Naive thymus-derived CD8-positive, alpha-beta T cell (primary cell): ENCODE measurements at regions not wholly inside any gene's neighbourhood (a gene's known extent, or its start where the extent isn't known, plus 50 kb on each side); places are given as distances from the start of the nearest gene placed in this dataset.
"Not testable (repeated sequence)": the region's sequence is repeated elsewhere in the genome, so short reads cannot be mapped to it uniquely, and the experiment has no call there.

ENCODE experiments used
- ATAC-seq, 2 donors: fragments of 150-1000 bp; cut with Tn5 transposase in 1 of 2; sonication (Bioruptor Pico), chemical (Tn5 transposase) in 1 of 2; 1 replicate in 1 of 2; 2 replicates in 1 of 2; pipeline ENCODE4 v1.10.0; 2021; ENCODE audit warnings: mild to moderate bottlenecking in 2 of 2, moderate library complexity in 2 of 2
- POLR2A ChIA-PET: fragments of 350-600 bp; sonication (Branson Sonifier 250); formaldehyde crosslinking; loops from one replicate; lab custom pipeline; 2021; ENCODE audit warnings: antibody characterized with exemption; lab: Charles Lee
- DNase-seq, 10 donors: peaks; one replicate each; pipeline versions ENCODE4 v3.0.0 to v3.0.0-alpha.2; 2020 to 2022
- H3K27ac Mint-ChIP-seq, 10 donors: one replicate each; pipeline ENCODE4 v1.8.0; 2020 to 2022; ENCODE audit warnings: mild to moderate bottlenecking in 10 of 10, mixed read lengths in 10 of 10, moderate library complexity in 4 of 10, inconsistent platforms in 1 of 10
- H3K27me3 Mint-ChIP-seq, 5 donors: one replicate each; pipeline ENCODE4 v1.8.0; 2021 to 2022; ENCODE audit warnings: mixed read lengths in 5 of 5
- H3K36me3 Mint-ChIP-seq, 3 donors: one replicate each; pipeline ENCODE4 v1.8.0; 2020 to 2022; ENCODE audit warnings: mixed read lengths in 3 of 3, mild to moderate bottlenecking in 2 of 3, inconsistent platforms in 1 of 3
- H3K4me1 Mint-ChIP-seq, 4 donors: one replicate each; pipeline ENCODE4 v1.8.0; 2021 to 2022; ENCODE audit warnings: mixed read lengths in 4 of 4
- H3K4me3 Mint-ChIP-seq, 10 donors: one replicate each; pipeline ENCODE4 v1.8.0; 2020 to 2022; ENCODE audit warnings: mild to moderate bottlenecking in 10 of 10, mixed read lengths in 10 of 10, moderate library complexity in 6 of 10, inconsistent platforms in 1 of 10
- H3K9me3 Mint-ChIP-seq, 9 donors: one replicate each; pipeline ENCODE4 v1.8.0; 2020 to 2022; ENCODE audit warnings: mixed read lengths in 9 of 9, mild to moderate bottlenecking in 3 of 9, inconsistent platforms in 1 of 9, moderate library complexity in 1 of 9

DNA sequence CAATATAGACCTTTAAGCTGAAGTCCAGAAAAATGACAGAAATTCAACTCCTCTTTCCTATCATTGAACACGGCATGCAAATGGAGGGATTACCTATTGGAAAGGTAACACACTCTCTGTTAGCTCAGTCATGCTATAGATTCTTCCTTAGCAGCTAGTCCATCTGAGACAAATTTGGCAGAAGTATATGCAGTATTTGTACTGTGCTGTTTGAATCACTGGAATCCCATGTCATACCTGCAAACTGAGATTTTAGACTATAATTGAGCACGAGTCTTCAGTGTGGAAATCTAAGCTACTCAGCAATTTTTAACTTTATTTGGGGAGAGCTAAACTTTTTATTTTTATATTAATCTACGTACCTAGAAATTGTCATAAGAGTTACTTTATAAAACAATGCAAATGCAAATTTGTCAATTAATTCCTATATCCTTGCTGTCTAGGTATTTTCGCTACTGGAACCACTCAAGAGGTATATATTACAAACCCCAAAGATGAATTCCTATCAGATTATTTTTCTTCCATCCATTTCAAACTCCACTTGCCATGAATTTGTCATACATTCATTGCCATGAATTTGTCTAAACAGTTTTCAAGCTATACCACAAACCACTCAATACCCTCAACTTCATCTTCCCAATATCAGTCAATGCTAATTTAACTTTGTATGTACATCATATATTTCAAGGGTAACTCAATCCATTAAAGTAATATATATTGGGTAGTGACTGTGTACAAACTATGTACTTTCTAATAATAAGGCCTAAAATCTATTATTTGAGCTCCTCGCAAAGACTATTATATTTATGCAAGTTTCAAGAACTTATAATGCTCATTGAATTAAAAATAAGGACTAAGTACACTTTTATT is 224.8 kb downstream of the MEF2C start:
- H3K4me3 Mint-ChIP-seq, result no peak overlapping the region
- ATAC-seq, result no peak
- H3K27me3 Mint-ChIP-seq, result peaks cover 22 to 58% (median 41%) of the 10 kb centered on the region in 5 donors

DNA sequence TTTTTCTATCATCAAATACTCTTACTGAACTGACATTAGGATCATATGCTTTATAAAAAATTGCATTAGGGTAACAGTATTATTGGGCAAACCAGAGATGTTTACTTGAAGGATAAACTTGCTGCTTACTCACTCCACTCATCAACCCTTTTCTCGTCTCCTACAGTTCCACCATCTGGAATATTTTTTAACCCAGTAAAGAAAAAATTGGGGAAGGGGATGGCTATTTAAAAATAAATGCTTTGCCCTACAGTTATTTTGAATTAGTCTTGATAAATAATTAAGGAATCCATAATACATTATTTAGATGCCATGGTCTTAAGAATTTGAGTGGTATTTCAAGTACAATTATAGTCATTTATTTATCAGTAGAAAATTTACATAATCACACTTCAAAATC is 225.8 kb downstream of the MEF2C start:
- H3K27me3 Mint-ChIP-seq, result peaks cover 25 to 60% (median 32%) of the 10 kb centered on the region in 5 donors
- no peak for ATAC-seq
- H3K36me3 Mint-ChIP-seq, result peaks cover 3 to 10% (median 6%) of the 10 kb centered on the region in 3 donors
- no peak overlapping the region for H3K27ac Mint-ChIP-seq
- H3K4me3 Mint-ChIP-seq, result no peak overlapping the region
- H3K9me3 Mint-ChIP-seq, result peaks cover 0 to 24% (median 8%) of the 10 kb centered on the region in 9 donors
- DNase-seq, result no peak
- H3K4me1 Mint-ChIP-seq, result peaks cover 6 to 12% (median 9%) of the 10 kb centered on the region in 4 donors
- POLR2A ChIA-PET, result no interaction called here

More for the DNA sequence above, 224.8 kb downstream of the MEF2C start:
- H3K9me3 Mint-ChIP-seq, result peaks cover 0 to 31% (median 11%) of the 10 kb centered on the region in 9 donors
- DNase-seq, result no peak
- H3K27ac Mint-ChIP-seq, result peak overlapping the region in 1 of 10 donors; percentile 60
- H3K4me1 Mint-ChIP-seq, result peaks cover 6 to 12% (median 9%) of the 10 kb centered on the region in 4 donors
- peaks cover 6 to 13% (median 10%) of the 10 kb centered on the region in 3 donors for H3K36me3 Mint-ChIP-seq
- POLR2A ChIA-PET, result no interaction called here

DNA sequence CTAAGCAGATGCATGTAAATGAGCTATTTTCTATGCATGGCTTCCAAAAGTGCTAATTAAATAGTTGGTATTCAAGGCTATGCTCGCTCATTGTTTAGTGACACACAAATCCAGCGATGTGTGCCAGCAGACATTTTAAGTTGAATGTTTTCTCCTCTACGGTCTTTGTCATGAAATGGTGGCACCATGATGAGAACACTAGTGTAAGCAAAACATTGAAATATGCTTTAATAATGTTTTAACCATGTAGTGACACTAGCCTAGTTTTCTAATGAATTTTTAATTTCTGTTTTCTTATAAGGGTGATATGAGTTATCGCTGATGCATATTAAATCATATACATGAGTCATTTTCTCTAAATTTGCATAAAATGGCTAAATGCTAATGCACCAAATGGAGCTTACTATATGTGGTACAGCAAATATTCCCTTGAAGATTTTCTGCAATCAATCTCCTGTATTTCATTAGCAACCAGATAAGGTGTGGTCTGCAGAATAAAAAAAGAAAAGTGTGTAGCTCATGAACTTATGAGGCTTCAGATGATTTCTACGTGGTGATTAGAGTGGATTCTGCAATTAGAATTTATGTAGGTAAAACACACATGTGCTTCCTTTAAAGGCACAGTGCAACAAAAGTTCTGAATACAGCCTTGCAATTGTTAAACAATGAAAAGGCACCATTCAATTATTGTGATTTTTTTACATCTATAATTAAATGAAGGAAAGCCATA is 226.6 kb downstream of the MEF2C start:
- no peak overlapping the region for H3K27ac Mint-ChIP-seq

DNA sequence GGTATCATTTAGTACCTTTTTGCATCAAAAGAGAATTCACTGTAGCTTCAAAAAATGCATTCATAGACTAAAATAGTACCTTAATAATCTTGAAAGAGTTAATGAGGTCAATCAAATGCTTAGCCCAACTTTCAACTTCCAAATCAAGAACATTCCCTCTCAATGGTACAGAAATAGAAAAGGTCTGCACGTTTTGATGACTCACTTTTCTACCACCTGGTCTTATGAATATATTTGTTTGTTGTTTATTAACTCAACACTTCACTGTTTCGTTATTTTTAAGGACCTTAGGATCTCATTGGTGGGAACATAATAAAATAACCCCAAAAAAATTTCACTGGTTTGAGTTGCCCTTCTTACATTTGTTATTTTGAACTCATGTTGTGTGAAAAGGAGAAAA is 229.5 kb downstream of the MEF2C start:
- Mint-ChIP-seq H3K27ac (no peak overlapping the region), H3K4me3 (no peak overlapping the region), H3K9me3 (peaks cover 0 to 7% (median 4%) of the 10 kb centered on the region in 9 donors), H3K4me1 (peaks cover 0 to 2% (median 0%) of the 10 kb centered on the region in 4 donors), H3K27me3 (peaks cover 18 to 50% (median 28%) of the 10 kb centered on the region in 5 donors), H3K36me3 (peaks cover 0 to 8% (median 0%) of the 10 kb centered on the region in 3 donors)
- POLR2A ChIA-PET, result no interaction called here
- no peak for ATAC-seq
- no peak for DNase-seq

More for the DNA sequence above, 226.6 kb downstream of the MEF2C start:
- peaks cover 0 to 18% (median 8%) of the 10 kb centered on the region in 9 donors for H3K9me3 Mint-ChIP-seq
- POLR2A ChIA-PET, result no interaction called here
- H3K27me3 Mint-ChIP-seq, result peaks cover 25 to 61% (median 32%) of the 10 kb centered on the region in 5 donors
- peaks cover 6 to 11% (median 7%) of the 10 kb centered on the region in 4 donors for H3K4me1 Mint-ChIP-seq
- H3K36me3 Mint-ChIP-seq, result peaks cover 1 to 13% (median 4%) of the 10 kb centered on the region in 3 donors
- no peak for DNase-seq
- ATAC-seq, result no peak
- no peak overlapping the region for H3K4me3 Mint-ChIP-seq

DNA sequence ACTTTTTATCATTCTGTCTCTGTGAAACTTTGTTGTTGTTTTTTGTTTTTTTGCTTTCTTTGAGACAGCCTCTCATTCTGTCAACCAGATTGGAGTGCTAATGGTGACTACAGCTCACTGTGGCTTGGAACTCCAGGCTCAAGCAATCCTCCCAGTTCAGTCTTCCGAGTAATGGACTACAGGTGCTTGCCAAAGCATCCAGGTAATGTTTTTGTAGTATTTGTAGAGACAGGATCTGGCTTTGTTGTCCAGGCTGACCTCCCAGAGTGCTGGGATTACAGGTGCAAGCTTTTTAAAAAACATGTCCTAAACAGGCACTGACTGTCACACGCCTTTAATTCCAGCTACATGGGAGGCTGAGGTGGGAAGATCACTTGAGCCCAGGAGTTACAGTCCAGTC is 235.1 kb downstream of the MEF2C start:
- Mint-ChIP-seq H3K27ac (no peak overlapping the region), H3K27me3 (peaks cover 14 to 46% (median 22%) of the 10 kb centered on the region in 5 donors), H3K4me3 (no peak overlapping the region), H3K4me1 (peaks cover 0 to 2% (median 0%) of the 10 kb centered on the region in 4 donors), H3K36me3 (peaks cover 0 to 8% (median 0%) of the 10 kb centered on the region in 3 donors), H3K9me3 (no peaks in the 10 kb centered on the region)
- no peak for DNase-seq
- ATAC-seq, result no peak
- POLR2A ChIA-PET, result no interaction called here

DNA sequence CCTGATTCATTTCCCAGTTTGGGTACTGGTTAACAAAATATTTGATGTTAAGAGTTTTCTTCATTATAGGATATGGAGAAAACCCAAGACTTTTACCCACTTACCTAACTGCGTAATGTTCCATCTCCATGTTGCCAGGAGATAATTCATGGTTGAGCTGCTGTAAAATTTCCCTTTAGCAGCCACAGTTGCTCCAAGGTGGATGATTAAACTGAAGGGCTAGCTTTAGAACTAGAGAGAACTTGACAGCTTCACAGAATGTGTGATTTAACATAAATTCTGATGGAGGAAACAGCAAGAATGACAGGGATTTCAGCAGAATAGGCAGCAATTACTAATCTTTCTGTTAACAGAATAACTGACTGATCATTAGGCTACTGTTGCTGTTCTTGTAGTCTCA is 236.1 kb downstream of the MEF2C start:
- Mint-ChIP-seq H3K4me1 (peaks cover 0 to 2% (median 0%) of the 10 kb centered on the region in 4 donors), H3K27ac (no peak overlapping the region), H3K4me3 (no peak overlapping the region), H3K27me3 (peaks cover 13 to 41% (median 21%) of the 10 kb centered on the region in 5 donors), H3K36me3 (peaks cover 0 to 7% (median 0%) of the 10 kb centered on the region in 3 donors), H3K9me3 (no peaks in the 10 kb centered on the region)
- DNase-seq (no peak), ATAC-seq (no peak)
- POLR2A ChIA-PET, result no interaction called here

DNA sequence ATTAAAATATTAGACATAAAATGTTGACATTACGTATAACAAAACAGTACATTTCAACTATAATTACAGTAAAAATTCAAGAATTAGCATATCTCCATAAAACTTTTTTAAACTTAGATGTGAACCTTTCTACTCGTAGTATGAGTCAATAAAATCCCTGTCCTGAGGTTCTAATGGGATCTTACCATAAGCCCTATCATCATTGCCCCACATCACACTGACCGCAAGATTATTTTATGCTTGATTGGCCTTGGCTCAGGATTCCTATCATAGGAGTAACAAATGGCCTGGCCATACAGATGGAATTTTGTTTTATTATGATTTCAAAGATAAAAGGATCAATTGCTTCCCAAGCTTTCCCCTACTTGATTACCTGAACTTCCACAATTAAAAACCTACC is 238.3 kb downstream of the MEF2C start:
- no peak overlapping the region for H3K27ac Mint-ChIP-seq
- H3K36me3 Mint-ChIP-seq, result no peaks in the 10 kb centered on the region
- peaks cover 0 to 4% (median 0%) of the 10 kb centered on the region in 9 donors for H3K9me3 Mint-ChIP-seq
- DNase-seq (no peak), ATAC-seq (no peak)
- peaks cover 5 to 29% (median 13%) of the 10 kb centered on the region in 5 donors for H3K27me3 Mint-ChIP-seq
- H3K4me1 Mint-ChIP-seq, result no peaks in the 10 kb centered on the region
- no peak overlapping the region for H3K4me3 Mint-ChIP-seq
- POLR2A ChIA-PET, result no interaction called here

DNA sequence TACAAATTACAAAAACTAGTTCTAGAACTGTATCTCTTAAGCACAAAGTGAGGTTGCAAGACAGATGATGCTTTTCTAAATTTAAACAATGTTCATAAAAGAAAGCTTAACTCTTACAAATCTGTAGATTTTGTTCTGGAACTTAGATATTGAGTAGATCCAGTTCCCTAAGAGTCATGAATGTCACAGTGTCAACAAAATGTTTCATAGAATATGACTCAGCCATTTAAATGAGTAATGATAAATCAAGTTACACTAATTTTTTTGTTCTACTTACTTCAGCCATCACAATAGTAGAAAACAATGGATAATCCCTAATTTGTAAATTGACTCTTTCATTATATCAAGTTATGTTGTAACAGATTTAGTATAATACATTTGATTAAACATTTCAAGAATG is 239.7 kb downstream of the MEF2C start:
- peaks cover 0 to 4% (median 0%) of the 10 kb centered on the region in 9 donors for H3K9me3 Mint-ChIP-seq
- no peak for DNase-seq
- no peak for ATAC-seq
- peaks cover 5 to 33% (median 14%) of the 10 kb centered on the region in 5 donors for H3K27me3 Mint-ChIP-seq
- no peak overlapping the region for H3K4me3 Mint-ChIP-seq
- POLR2A ChIA-PET, result no interaction called here
- no peaks in the 10 kb centered on the region for H3K36me3 Mint-ChIP-seq
- H3K27ac Mint-ChIP-seq, result no peak overlapping the region
- no peaks in the 10 kb centered on the region for H3K4me1 Mint-ChIP-seq

DNA sequence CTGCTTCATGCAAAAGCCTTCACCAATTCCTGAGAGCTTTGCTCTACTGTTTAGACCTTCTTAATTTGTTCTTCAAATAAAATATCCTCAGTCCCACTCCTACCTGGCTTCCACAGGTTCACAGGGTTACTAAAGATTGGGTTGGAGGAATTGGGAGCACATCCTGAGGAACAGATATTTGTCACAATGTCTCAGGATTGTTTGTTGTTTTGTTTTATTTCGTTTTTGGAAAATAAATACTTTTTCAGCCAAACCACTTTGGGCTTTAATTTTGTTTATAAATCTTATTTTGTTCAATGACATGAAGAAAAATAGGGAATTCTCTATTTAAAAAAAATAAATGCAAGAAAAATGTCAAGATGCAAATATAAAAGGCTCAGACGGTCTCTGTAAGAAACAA is 249.0 kb downstream of the MEF2C start:
- no peaks in the 10 kb centered on the region for H3K36me3 Mint-ChIP-seq
- peaks cover 4 to 45% (median 7%) of the 10 kb centered on the region in 5 donors for H3K27me3 Mint-ChIP-seq
- DNase-seq (no peak), ATAC-seq (no peak)
- POLR2A ChIA-PET, result no interaction called here
- H3K27ac Mint-ChIP-seq, result no peak overlapping the region
- H3K4me3 Mint-ChIP-seq, result no peak overlapping the region
- no peaks in the 10 kb centered on the region for H3K9me3 Mint-ChIP-seq
- no peaks in the 10 kb centered on the region for H3K4me1 Mint-ChIP-seq

DNA sequence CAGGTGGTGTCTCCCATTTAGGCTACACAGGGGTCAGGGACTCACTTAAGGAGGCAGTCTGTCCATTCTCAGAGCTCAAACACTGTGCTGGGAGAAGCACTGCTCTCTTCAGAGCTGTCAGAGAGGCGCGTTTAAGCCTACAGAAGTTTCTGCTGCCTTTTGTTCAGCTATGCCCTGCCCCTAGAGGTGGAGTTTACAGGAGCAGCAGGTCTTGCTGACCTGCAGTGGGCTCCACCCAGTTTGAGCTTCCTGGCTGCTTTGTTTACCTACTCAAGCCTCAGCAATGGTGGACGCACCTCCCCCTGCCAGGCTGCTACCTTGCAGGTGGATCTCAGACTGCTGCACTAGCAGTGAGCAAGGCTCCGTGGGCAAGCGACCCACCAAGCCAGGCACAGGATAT is 260.1 kb downstream of the MEF2C start:
- ATAC-seq, POLR2A ChIA-PET, H3K4me1 Mint-ChIP-seq, DNase-seq, H3K4me3 Mint-ChIP-seq, H3K27ac Mint-ChIP-seq: not testable (repeated sequence)
- Mint-ChIP-seq H3K27me3 (peaks cover 7 to 31% (median 12%) of the 10 kb centered on the region in 5 donors), H3K9me3 (peaks cover 0 to 42% (median 17%) of the 10 kb centered on the region in 9 donors), H3K36me3 (peaks cover 0 to 15% (median 3%) of the 10 kb centered on the region in 3 donors)

DNA sequence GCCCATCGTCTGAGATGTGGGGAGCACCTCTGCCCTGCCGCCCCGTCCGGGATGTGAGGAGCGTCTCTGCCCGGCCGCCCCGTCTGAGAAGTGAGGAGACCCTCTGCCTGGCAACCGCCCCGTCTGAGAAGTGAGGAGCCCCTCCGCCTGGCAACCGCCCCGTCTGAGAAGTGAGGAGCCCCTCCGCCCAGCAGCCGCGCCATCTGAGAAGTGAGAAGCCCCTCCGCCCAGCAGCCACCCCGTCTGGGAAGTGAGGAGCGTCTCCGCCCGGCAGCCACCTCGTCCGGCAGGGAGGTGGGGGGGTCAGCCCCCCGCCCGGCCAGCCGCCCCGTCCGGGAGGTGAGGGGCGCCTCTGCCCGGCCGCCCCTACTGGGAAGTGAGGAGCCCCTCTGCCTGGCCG is 267.2 kb downstream of the MEF2C start:
- POLR2A ChIA-PET, H3K27ac Mint-ChIP-seq, DNase-seq, H3K4me3 Mint-ChIP-seq, H3K4me1 Mint-ChIP-seq, ATAC-seq: not testable (repeated sequence)
- Mint-ChIP-seq H3K27me3 (peaks cover 8 to 18% (median 9%) of the 10 kb centered on the region in 5 donors), H3K36me3 (peaks cover 0 to 12% (median 0%) of the 10 kb centered on the region in 3 donors), H3K9me3 (peaks cover 0 to 44% (median 10%) of the 10 kb centered on the region in 9 donors)

DNA sequence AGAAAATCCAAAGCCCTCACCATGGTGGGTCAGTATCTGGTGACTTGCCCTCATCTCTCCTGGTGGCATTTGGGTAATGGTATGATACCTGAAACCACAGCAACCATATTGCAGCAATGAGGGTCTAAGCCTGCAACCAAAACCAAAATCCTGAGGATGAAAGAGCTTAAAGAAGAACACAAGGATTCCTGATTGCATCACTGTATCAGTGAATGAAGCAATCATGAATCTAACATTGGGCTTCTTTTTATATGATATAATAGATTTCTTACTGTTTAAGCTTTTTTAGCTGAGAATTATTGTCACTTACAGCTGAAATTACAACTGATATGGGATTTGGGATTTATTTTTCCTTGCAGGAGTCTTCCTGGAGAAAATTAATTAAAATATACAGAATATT is 269.9 kb downstream of the MEF2C start:
- no peak for DNase-seq
- Mint-ChIP-seq H3K27ac (no peak overlapping the region), H3K27me3 (peaks cover 10 to 27% (median 12%) of the 10 kb centered on the region in 5 donors), H3K9me3 (peaks cover 0 to 22% (median 7%) of the 10 kb centered on the region in 9 donors), H3K4me1 (no peaks in the 10 kb centered on the region), H3K36me3 (peaks cover 0 to 8% (median 0%) of the 10 kb centered on the region in 3 donors), H3K4me3 (no peak overlapping the region)
- no peak for ATAC-seq
- POLR2A ChIA-PET, result no interaction called here
